ENCODE measurements at regions not wholly inside any gene's neighbourhood (a gene's known extent, or its start where the extent isn't known, plus 50 kb on each side); places are given as distances from the start of the nearest gene placed in this dataset.

DNA sequence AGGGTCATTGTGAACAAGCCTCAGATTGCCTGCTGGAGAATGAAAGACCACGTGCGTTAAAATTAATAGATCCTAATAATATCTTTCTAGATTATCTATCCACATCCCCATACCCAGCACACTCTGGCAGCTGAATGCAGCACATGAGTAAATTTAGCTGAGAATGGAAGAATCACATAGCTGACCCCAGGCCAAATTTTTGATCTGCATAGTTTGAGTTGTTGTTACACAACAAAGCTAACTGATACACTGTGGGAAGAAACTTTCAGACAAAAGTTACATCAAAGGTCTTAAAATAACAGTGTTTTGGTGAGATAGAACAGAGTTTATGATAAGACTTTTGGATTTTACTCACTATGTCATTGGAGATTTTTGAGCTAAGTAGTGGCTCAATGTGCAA, 72.4 kb upstream of the ANXA10 start:
- Histone ChIP-seq H3K9me3 (ENCODE audit: control insufficient read depth, insufficient read depth, low read length) (peaks cover 7% of the 10 kb centered on the region; the same call in 1 of the 2 replicates), H3K4me3 (ENCODE audit: low read depth, low read length) (no peak overlapping the region), H3K27me3 (ENCODE audit: control insufficient read depth, insufficient read depth, low read length) (no peaks in the 10 kb centered on the region), H3K27ac (ENCODE audit: low read depth, low read length) (no peak overlapping the region)
- POLR2A ChIA-PET: no interaction called here
- no peak for DNase-seq (ENCODE audit: low read depth, low spot score)
- CTCF ChIA-PET: no interaction called here
- TF ChIP-seq CTCF (IDR thresholded peaks at IDR 0.05; ENCODE audit: low read depth, low read length): no peak

DNA sequence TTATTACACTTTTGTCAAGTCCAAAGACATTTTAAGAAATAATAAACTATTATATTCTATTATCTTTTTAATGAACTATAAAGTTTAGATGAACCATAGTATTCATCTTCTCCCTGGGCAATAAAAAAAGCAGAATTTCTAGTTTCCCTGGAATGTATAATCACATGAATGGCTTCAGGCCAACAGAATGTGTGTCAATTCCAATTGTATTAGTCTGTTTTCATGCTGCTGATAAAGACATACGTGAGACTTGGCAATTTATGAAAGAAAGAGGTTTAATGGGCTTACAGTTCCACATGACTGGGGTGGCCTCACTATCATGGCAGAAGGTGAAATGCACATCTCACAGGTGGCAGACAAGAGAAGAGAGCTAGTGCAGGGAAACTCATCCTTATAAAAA, 70.7 kb upstream of the ANXA10 start:
- peaks cover 7% of the 10 kb centered on the region; the same call in 1 of the 2 replicates for H3K9me3 ChIP-seq (ENCODE audit: control insufficient read depth, insufficient read depth, low read length)
- DNase-seq (ENCODE audit: low read depth, low spot score): no peak
- no peak overlapping the region for H3K4me3 ChIP-seq (ENCODE audit: low read depth, low read length)
- H3K27ac ChIP-seq (ENCODE audit: low read depth, low read length): no peak overlapping the region
- TF ChIP-seq CTCF (IDR thresholded peaks at IDR 0.05; ENCODE audit: low read depth, low read length): no peak
- H3K27me3 ChIP-seq (ENCODE audit: control insufficient read depth, insufficient read depth, low read length): no peaks in the 10 kb centered on the region
- ChIA-PET POLR2A (no interaction called here), CTCF (no interaction called here)

DNA sequence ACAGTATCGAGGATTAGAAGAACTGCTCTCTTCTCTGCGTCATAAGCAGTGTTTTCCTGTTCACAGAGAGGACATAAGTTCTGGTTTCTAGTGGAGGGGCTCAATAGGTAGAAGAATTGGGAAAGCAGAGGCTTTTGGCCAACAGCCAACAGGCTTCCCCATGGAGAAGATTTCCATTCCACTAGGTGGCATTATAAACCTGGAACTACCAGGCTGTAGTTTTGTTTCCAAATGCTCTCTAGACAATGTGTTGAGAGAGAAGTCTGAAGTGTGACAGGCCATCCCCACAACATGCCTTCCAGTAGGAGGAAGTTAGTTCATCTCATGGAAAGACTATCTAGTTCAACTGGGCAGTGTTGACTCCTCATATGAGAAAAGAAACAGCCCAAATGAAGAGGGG, 63.8 kb upstream of the ANXA10 start:
- CTCF ChIA-PET: no interaction called here
- DNase-seq (ENCODE audit: low read depth, low spot score): no peak
- POLR2A ChIA-PET: no interaction called here

GRCh38 chr4:168028970-168029597, 63.3 kb upstream of the ANXA10 start:
- H3K4me3 ChIP-seq (ENCODE audit: low read depth, low read length): no peak overlapping the region
- H3K27ac ChIP-seq (ENCODE audit: low read depth, low read length): no peak overlapping the region
- ChIA-PET CTCF (no interaction called here), POLR2A (no interaction called here)
- no peaks in the 10 kb centered on the region; the same call in 1 of the 2 replicates for H3K9me3 ChIP-seq (ENCODE audit: control insufficient read depth, insufficient read depth, low read length)
- no peak for TF ChIP-seq CTCF (IDR thresholded peaks at IDR 0.05; ENCODE audit: low read depth, low read length)
- no peak for DNase-seq (ENCODE audit: low read depth, low spot score)
- H3K27me3 ChIP-seq (ENCODE audit: control insufficient read depth, insufficient read depth, low read length): no peaks in the 10 kb centered on the region

More for the DNA sequence above, 63.8 kb upstream of the ANXA10 start:
- peak; percentile 19; the same call in 1 of the 2 replicates for TF ChIP-seq CTCF (IDR thresholded peaks at IDR 0.05; ENCODE audit: low read depth, low read length)
- Histone ChIP-seq H3K9me3 (ENCODE audit: control insufficient read depth, insufficient read depth, low read length) (no peaks in the 10 kb centered on the region; the same call in 1 of the 2 replicates), H3K27me3 (ENCODE audit: control insufficient read depth, insufficient read depth, low read length) (no peaks in the 10 kb centered on the region), H3K4me3 (ENCODE audit: low read depth, low read length) (no peak overlapping the region), H3K27ac (ENCODE audit: low read depth, low read length) (no peak overlapping the region)

DNA sequence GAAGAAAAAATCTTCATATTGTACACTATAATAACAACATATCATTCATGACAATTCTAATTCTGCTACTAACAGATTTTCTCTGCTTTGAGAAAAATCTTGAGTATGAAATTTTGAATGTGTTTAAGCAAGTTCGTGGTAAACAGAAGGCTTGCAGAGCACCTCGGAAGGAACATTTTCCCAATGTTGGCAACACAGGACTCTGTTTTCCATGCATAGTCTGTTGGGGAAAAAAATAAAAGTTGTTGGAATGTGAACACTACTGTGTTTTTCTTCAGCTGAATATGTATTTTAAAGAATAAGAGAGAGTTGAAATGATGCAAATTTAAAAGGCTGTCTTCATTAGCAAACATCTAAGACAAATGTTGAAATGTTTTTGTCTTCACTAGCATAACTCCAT, 54.7 kb upstream of the ANXA10 start:
- no peak for TF ChIP-seq CTCF (IDR thresholded peaks at IDR 0.05; ENCODE audit: low read depth, low read length)
- DNase-seq (ENCODE audit: low read depth, low spot score): no peak

More for the DNA sequence above, 54.7 kb upstream of the ANXA10 start:
- Histone ChIP-seq H3K9me3 (ENCODE audit: control insufficient read depth, insufficient read depth, low read length) (no peaks in the 10 kb centered on the region), H3K4me3 (ENCODE audit: low read depth, low read length) (no peak overlapping the region), H3K27ac (ENCODE audit: low read depth, low read length) (no peak overlapping the region), H3K27me3 (ENCODE audit: control insufficient read depth, insufficient read depth, low read length) (no peaks in the 10 kb centered on the region)
- ChIA-PET POLR2A (no interaction called here), CTCF (no interaction called here)

Data from AG04450 (cell line).